OCI-LY3 (cell line): ENCODE measurements at regions not wholly inside any gene's neighbourhood (a gene's known extent, or its start where the extent isn't known, plus 50 kb on each side); places are given as distances from the start of the nearest gene placed in this dataset.

Experiments
- H2AFZ ChIP-seq: fragments of 200-600, 300-600 bp; shearing (Covaris generic); 2 replicates; pipeline ENCODE4 v1.6.0; 2014; ENCODE audit warnings: antibody characterized with exemption, low read depth, low read length
- H3K27ac ChIP-seq: fragments of 200-600, 300-600 bp; sonication (generic); 2 replicates; pipeline ENCODE4 v1.5.1; 2014; ENCODE audit warnings: mild to moderate bottlenecking, low read length, moderate library complexity, mixed read lengths
- H3K27me3 ChIP-seq: fragments of 200-600, 300-600 bp; sonication (generic); 2 replicates; pipeline ENCODE4 v1.6.1; 2014; ENCODE audit warnings: low read depth, low read length, mixed read lengths
- H3K36me3 ChIP-seq: fragments of 200-600, 300-600 bp; sonication (generic); replicated peaks from 2 replicates; pipeline ENCODE3; 2014; ENCODE audit warnings: low read depth, low read length, mixed read lengths
- H3K4me1 ChIP-seq: fragments of 300-600, 200-600 bp; sonication (generic); 2 replicates; pipeline ENCODE4 v1.6.1; 2014; ENCODE audit warnings: low read length, mixed read lengths
- H3K4me2 ChIP-seq: fragments of 200-600, 300-600 bp; sonication (generic); 2 replicates; pipeline ENCODE4 v1.6.1; 2014; ENCODE audit warnings: low read length, mixed read lengths
- H3K4me3 ChIP-seq: fragments of 300-600, 200-600 bp; sonication (generic); 2 replicates; pipeline ENCODE4 v1.5.1; 2014; ENCODE audit warnings: antibody characterized with exemption, mild to moderate bottlenecking, low read length, moderate library complexity
- H3K79me2 ChIP-seq: fragments of 300-600, 200-600 bp; shearing (Covaris generic); 2 replicates; pipeline ENCODE4 v1.6.1; 2014; ENCODE audit warnings: mild to moderate bottlenecking, low read length, mixed read lengths
- H3K9ac ChIP-seq: fragments of 300-600, 200-600 bp; shearing (Covaris generic); 2 replicates; pipeline ENCODE4 v1.6.0; 2014; ENCODE audit warnings: mild to moderate bottlenecking, low read length, moderate library complexity
- H3K9me3 ChIP-seq: fragments of 200-600, 300-600 bp; shearing (Covaris generic); 2 replicates; pipeline ENCODE4 v1.6.1; 2014; ENCODE audit warnings: low read length, mixed read lengths; ENCODE audit not compliant: insufficient read depth
- H4K20me1 ChIP-seq: fragments of 200-600, 300-600 bp; sonication (generic); 2 replicates; pipeline ENCODE4 v1.6.1; 2016; ENCODE audit warnings: low read length, mixed read lengths; ENCODE audit not compliant: insufficient read depth
- CTCF ChIP-seq: fragments of 200-600, 300-600 bp; sonication (generic); IDR thresholded peaks from 2 replicates; pipeline ENCODE4 v1.5.1; 2014; ENCODE audit warnings: antibody characterized with exemption, low read length, low read depth
- EZH2phosphoT487 ChIP-seq: fragments of 200-600 bp; shearing (Covaris generic); IDR thresholded peaks from 2 replicates; pipeline ENCODE4 v1.6.1; 2018; ENCODE audit warnings: antibody characterized with exemption, mixed run types, low read depth

- TF ChIP-seq EZH2phosphoT487 (no peak), CTCF (no peak)
- Histone ChIP-seq H3K9ac (no peak overlapping the region), H3K4me1 (no peaks in the 10 kb centered on the region), H3K9me3 (no peaks in the 10 kb centered on the region), H3K27me3 (no peaks in the 10 kb centered on the region), H3K79me2 (no peaks in the 10 kb centered on the region), H4K20me1 (no peaks in the 10 kb centered on the region), H2AFZ (no peak overlapping the region), H3K27ac (no peak overlapping the region), H3K4me3 (no peak overlapping the region), H3K4me2 (no peak overlapping the region), H3K36me3 (no peaks in the 10 kb centered on the region)
Observed at GRCh38 chr4:187491286-187491685, 504.3 kb upstream of the ZFP42 start.

GRCh38 chr4:187491959-187492358, 503.6 kb upstream of the ZFP42 start:
- no peaks in the 10 kb centered on the region for H4K20me1 ChIP-seq
- H3K27ac ChIP-seq = no peak overlapping the region
- no peaks in the 10 kb centered on the region for H3K27me3 ChIP-seq
- no peaks in the 10 kb centered on the region for H3K9me3 ChIP-seq
- H3K36me3 ChIP-seq = no peaks in the 10 kb centered on the region
- H3K9ac ChIP-seq = no peak overlapping the region
- H3K4me2 ChIP-seq = no peak overlapping the region
- no peaks in the 10 kb centered on the region for H3K79me2 ChIP-seq
- no peak overlapping the region for H3K4me3 ChIP-seq
- no peaks in the 10 kb centered on the region for H3K4me1 ChIP-seq
- no peak for TF ChIP-seq EZH2phosphoT487
- no peak for TF ChIP-seq CTCF
- no peak overlapping the region for H2AFZ ChIP-seq

- H3K27me3 ChIP-seq = no peaks in the 10 kb centered on the region
- TF ChIP-seq EZH2phosphoT487 = no peak
- TF ChIP-seq CTCF = no peak
- H3K79me2 ChIP-seq = no peaks in the 10 kb centered on the region
- H4K20me1 ChIP-seq = no peaks in the 10 kb centered on the region
- no peak overlapping the region for H3K4me2 ChIP-seq
- no peak overlapping the region for H3K9ac ChIP-seq
- H2AFZ ChIP-seq = no peak overlapping the region
- H3K9me3 ChIP-seq = no peaks in the 10 kb centered on the region
- H3K36me3 ChIP-seq = no peaks in the 10 kb centered on the region
- no peak overlapping the region for H3K27ac ChIP-seq
- H3K4me3 ChIP-seq = no peak overlapping the region
- H3K4me1 ChIP-seq = no peaks in the 10 kb centered on the region
Observed at GRCh38 chr4:187493661-187494060, 501.9 kb upstream of the ZFP42 start.

- H3K4me1 ChIP-seq = no peaks in the 10 kb centered on the region
- no peaks in the 10 kb centered on the region for H3K36me3 ChIP-seq
- no peak overlapping the region for H3K4me3 ChIP-seq
- H3K9ac ChIP-seq = no peak overlapping the region
- no peaks in the 10 kb centered on the region for H4K20me1 ChIP-seq
- H3K27ac ChIP-seq = no peak overlapping the region
- no peaks in the 10 kb centered on the region for H3K27me3 ChIP-seq
- H2AFZ ChIP-seq = no peak overlapping the region
- TF ChIP-seq CTCF = no peak
- no peak for TF ChIP-seq EZH2phosphoT487
- H3K4me2 ChIP-seq = no peak overlapping the region
- no peaks in the 10 kb centered on the region for H3K9me3 ChIP-seq
- no peaks in the 10 kb centered on the region for H3K79me2 ChIP-seq
Observed at GRCh38 chr4:187499956-187500355, 495.6 kb upstream of the ZFP42 start.
